Ovary (tissue), 7 donors: ENCODE measurements at regions not wholly inside any gene's neighbourhood (a gene's known extent, or its start where the extent isn't known, plus 50 kb on each side); places are given as distances from the start of the nearest gene placed in this dataset.
"Not testable (repeated sequence)": the region's sequence is repeated elsewhere in the genome, so short reads cannot be mapped to it uniquely, and the experiment has no call there.

Source experiments
- DNase-seq, 5 donors: peaks; one replicate each; pipeline ENCODE4 v3.0.0-alpha.2; 2019 to 2020
- H3K27ac ChIP-seq, 2 donors: fragments of 200-600 bp; one replicate each; pipeline versions ENCODE4 v1.5.1 to v1.8.0; 2019 to 2022
- H3K27me3 ChIP-seq: fragments of 200-600 bp; one replicate; pipeline ENCODE4 v1.8.0; 2022
- H3K36me3 ChIP-seq: fragments of 200-600 bp; sonication (generic); one replicate; pipeline ENCODE4 v1.5.1; 2019
- H3K4me1 ChIP-seq: one replicate; pipeline ENCODE4 v1.8.1; 2013; ENCODE audit warnings: mild to moderate bottlenecking, moderate library complexity; ENCODE audit not compliant: insufficient read depth
- H3K4me3 ChIP-seq: fragments of 200-600 bp; sonication (generic); one replicate; pipeline ENCODE4 v1.5.1; 2017
- H3K9me3 ChIP-seq, 2 donors: fragments of 200-600 bp in 1 of 2; sonication (generic) in 1 of 2; one replicate each; pipeline versions ENCODE4 v1.5.1 to v1.8.1; 2013 to 2019; ENCODE audit warnings: mild to moderate bottlenecking in 1 of 2, moderate library complexity in 1 of 2
- EP300 ChIP-seq: sonication (generic); formaldehyde crosslinking; IDR thresholded peaks from one replicate; pipeline ENCODE4 v1.6.1; 2017; ENCODE audit warnings: antibody characterized with exemption
- POLR2A ChIP-seq: fragments of 450-650 bp; IDR thresholded peaks from one replicate; pipeline ENCODE4 v1.6.1; 2017; ENCODE audit warnings: antibody characterized with exemption, mild to moderate bottlenecking, moderate library complexity
- WGBS, 3 donors: extraction: QIAGEN DNeasy Blood & Tissue Kit in 1 of 3; methylation state at CpG; one replicate each; pipeline versions ENCODE4 v1.1.5 to v1.1.7; 2013 to 2017; 5-methylcytosine and 5-hydroxymethylcytosine counted together
- intact Hi-C, 4 donors: fragments of 100-400 bp; cut with DNase I; formaldehyde crosslinking; loops; one replicate each; pipeline versions ENCODE4 v1.11.0 to v1.15.1; 2022 to 2023
- TF ChIP-seq, protein P1 (sequence below), 3 donors: fragments of 450-650 bp in 2 of 3; fragments of 200-600 bp in 1 of 3; IDR thresholded peaks; one replicate each; pipeline versions ENCODE4 v1.5.1 to v1.8.0; 2016 to 2022; ENCODE audit warnings: antibody characterized with exemption in 3 of 3, mild to moderate bottlenecking in 1 of 3
- donor health status: DM: no; HTN: no; CAD: no; lungs with moderate emphysema.
- donor health status: DM: no; HTN: no; CAD: no.
- donor health status: Bipolar disorder and iron deficiency.
- donor health status: DM: no; HTN: no; CAD: no.
- donor health status: DM: yes; HTN: yes; CAD: no.

- DNase-seq, result no peak
- no peaks in the 10 kb centered on the region for H3K9me3 ChIP-seq
- H3K27me3 ChIP-seq, result no peaks in the 10 kb centered on the region
- intact Hi-C loops, result no loop called here
- no peak overlapping the region for H3K4me3 ChIP-seq
- no peaks in the 10 kb centered on the region for H3K36me3 ChIP-seq
- H3K27ac ChIP-seq, result no peak overlapping the region
- no peaks in the 10 kb centered on the region for H3K4me1 ChIP-seq
- TF ChIP-seq POLR2A (no peak), EP300 (no peak)
- TF ChIP-seq, protein P1, sequence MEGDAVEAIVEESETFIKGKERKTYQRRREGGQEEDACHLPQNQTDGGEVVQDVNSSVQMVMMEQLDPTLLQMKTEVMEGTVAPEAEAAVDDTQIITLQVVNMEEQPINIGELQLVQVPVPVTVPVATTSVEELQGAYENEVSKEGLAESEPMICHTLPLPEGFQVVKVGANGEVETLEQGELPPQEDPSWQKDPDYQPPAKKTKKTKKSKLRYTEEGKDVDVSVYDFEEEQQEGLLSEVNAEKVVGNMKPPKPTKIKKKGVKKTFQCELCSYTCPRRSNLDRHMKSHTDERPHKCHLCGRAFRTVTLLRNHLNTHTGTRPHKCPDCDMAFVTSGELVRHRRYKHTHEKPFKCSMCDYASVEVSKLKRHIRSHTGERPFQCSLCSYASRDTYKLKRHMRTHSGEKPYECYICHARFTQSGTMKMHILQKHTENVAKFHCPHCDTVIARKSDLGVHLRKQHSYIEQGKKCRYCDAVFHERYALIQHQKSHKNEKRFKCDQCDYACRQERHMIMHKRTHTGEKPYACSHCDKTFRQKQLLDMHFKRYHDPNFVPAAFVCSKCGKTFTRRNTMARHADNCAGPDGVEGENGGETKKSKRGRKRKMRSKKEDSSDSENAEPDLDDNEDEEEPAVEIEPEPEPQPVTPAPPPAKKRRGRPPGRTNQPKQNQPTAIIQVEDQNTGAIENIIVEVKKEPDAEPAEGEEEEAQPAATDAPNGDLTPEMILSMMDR (IDR thresholded peaks at IDR 0.05), result no peak
Observed at GRCh38 chr2:175847128-175847527, 154.9 kb downstream of the LNPK start.

- WGBS, 3 donors, result 24 to 55% (median 30%) methylated on average over 1 of the region's 1 CpG
- Histone ChIP-seq H3K36me3 (no peaks in the 10 kb centered on the region), H3K4me1 (no peaks in the 10 kb centered on the region), H3K9me3 (no peaks in the 10 kb centered on the region), H3K27me3 (no peaks in the 10 kb centered on the region), H3K4me3 (no peak overlapping the region), H3K27ac (no peak overlapping the region)
- no peak for TF ChIP-seq EP300
- no peak for TF ChIP-seq POLR2A
- TF ChIP-seq, protein P1 (IDR thresholded peaks at IDR 0.05), result no peak
- intact Hi-C loops, result no loop called here
- no peak for DNase-seq
Observed at GRCh38 chr2:175844169-175844568, 157.9 kb downstream of the LNPK start.

- Histone ChIP-seq H3K27ac (no peak overlapping the region), H3K27me3 (no peaks in the 10 kb centered on the region), H3K4me3 (no peak overlapping the region), H3K36me3 (no peaks in the 10 kb centered on the region), H3K9me3 (no peaks in the 10 kb centered on the region), H3K4me1 (no peaks in the 10 kb centered on the region)
- WGBS, 3 donors, result 66 to 79% (median 74%) methylated on average over 2 of the region's 2 CpGs
- intact Hi-C loops, result no loop called here
- no peak for DNase-seq
- TF ChIP-seq, protein P1 (IDR thresholded peaks at IDR 0.05), result no peak
- TF ChIP-seq POLR2A (no peak), EP300 (no peak)
Observed at GRCh38 chr2:175843625-175844024, 158.4 kb downstream of the LNPK start.

GRCh38 chr2:175842996-175843395 is 159.1 kb downstream of the LNPK start:
- H3K36me3 ChIP-seq, result no peaks in the 10 kb centered on the region
- no peaks in the 10 kb centered on the region for H3K27me3 ChIP-seq
- no peaks in the 10 kb centered on the region for H3K4me1 ChIP-seq
- intact Hi-C loops, result no loop called here
- 18 to 47% (median 22%) methylated on average over 3 of the region's 3 CpGs for WGBS, 3 donors
- no peaks in the 10 kb centered on the region for H3K9me3 ChIP-seq
- no peak overlapping the region for H3K4me3 ChIP-seq
- TF ChIP-seq, protein P1 (IDR thresholded peaks at IDR 0.05), result no peak
- TF ChIP-seq EP300 (no peak), POLR2A (no peak)
- no peak for DNase-seq
- no peak overlapping the region for H3K27ac ChIP-seq

DNA sequence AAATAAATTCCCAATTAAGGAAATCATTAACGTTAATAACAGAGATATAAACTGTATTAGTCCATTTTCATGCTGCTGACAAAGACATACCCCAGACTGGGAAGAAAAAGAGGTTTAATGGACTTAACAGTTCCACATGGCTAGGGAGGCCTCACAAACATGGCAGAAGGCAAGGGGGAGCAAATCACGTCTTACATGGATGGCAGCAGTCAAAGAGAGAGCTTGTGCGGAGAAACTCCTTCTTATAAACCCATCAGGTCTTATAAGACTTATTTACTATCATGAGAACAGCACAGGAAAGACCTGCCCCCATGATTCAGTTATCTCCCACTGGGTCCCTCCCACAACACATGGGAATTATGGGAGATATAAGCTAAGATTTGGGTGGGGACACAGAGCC is 161.3 kb downstream of the LNPK start:
- H3K27ac ChIP-seq, H3K4me3 ChIP-seq, H3K27me3 ChIP-seq, DNase-seq, H3K9me3 ChIP-seq, H3K36me3 ChIP-seq, H3K4me1 ChIP-seq, intact Hi-C loops: not testable (repeated sequence)
- WGBS, 3 donors, result 72 to 74% (median 73%) methylated on average over 3 of the region's 3 CpGs
